GM23338 (cell line): ENCODE measurements at regions not wholly inside any gene's neighbourhood (a gene's known extent, or its start where the extent isn't known, plus 50 kb on each side); places are given as distances from the start of the nearest gene placed in this dataset.

ENCODE experiments used
- ATAC-seq: fragments of 200-7000 bp; cut with Tn5 transposase; 3 replicates; pipeline ENCODE4 v1.9.1; 2020
- DNase-seq: peaks from one replicate; pipeline ENCODE4 v3.0.0-alpha.2; 2015; ENCODE audit warnings: low spot score
- H2AFZ ChIP-seq: fragments of 200-600 bp; sonication (generic); 2 replicates; pipeline ENCODE4 v1.8.0; 2016; ENCODE audit warnings: antibody characterized with exemption, mild to moderate bottlenecking, moderate library complexity
- H3F3A ChIP-seq: fragments of 200-600 bp; sonication (generic); replicated peaks from 2 replicates; pipeline ENCODE4 v1.8.0; 2017; ENCODE audit warnings: antibody characterized with exemption, mixed run types, low read depth
- H3K27ac ChIP-seq: fragments of 200-600 bp; sonication (generic); 2 replicates; pipeline ENCODE4 v1.6.1; 2016; ENCODE audit warnings: low read depth
- H3K27me3 ChIP-seq: fragments of 200-600 bp; sonication (generic); 2 replicates; pipeline ENCODE4 v1.8.0; 2016; ENCODE audit warnings: mild to moderate bottlenecking, mixed run types, moderate library complexity; ENCODE audit not compliant: insufficient read depth
- H3K36me3 ChIP-seq: fragments of 200-600 bp; sonication (generic); 2 replicates; pipeline ENCODE4 v1.8.0; 2016; ENCODE audit warnings: mild to moderate bottlenecking; ENCODE audit not compliant: insufficient read depth
- H3K4me1 ChIP-seq: fragments of 200-600 bp; sonication (generic); 2 replicates; pipeline ENCODE4 v1.8.0; 2016; ENCODE audit warnings: mild to moderate bottlenecking, moderate library complexity; ENCODE audit not compliant: insufficient read depth
- H3K4me2 ChIP-seq: fragments of 200-600 bp; sonication (generic); 2 replicates; pipeline ENCODE4 v1.7.1; 2017; ENCODE audit warnings: mixed run types
- H3K4me3 ChIP-seq: fragments of 200-600 bp; sonication (generic); 2 replicates; pipeline ENCODE4 v1.6.1; 2016; ENCODE audit warnings: mixed run types
- H3K79me2 ChIP-seq: fragments of 200-600 bp; sonication (generic); replicated peaks from 2 replicates; pipeline ENCODE4 v1.8.0; 2017; ENCODE audit warnings: mild to moderate bottlenecking; ENCODE audit not compliant: insufficient read depth
- H3K9me2 ChIP-seq: fragments of 200-600 bp; sonication (generic); 2 replicates; pipeline ENCODE4 v1.8.0; 2017; ENCODE audit not compliant: insufficient read depth
- H4K20me1 ChIP-seq: fragments of 200-600 bp; sonication (generic); replicated peaks from 2 replicates; pipeline ENCODE4 v1.8.0; 2017; ENCODE audit warnings: mild to moderate bottlenecking; ENCODE audit not compliant: insufficient read depth
- H3K27ac Mint-ChIP-seq: 2 replicates; pipeline ENCODE4 v1.8.0; 2020; ENCODE audit warnings: inconsistent platforms, mild to moderate bottlenecking, moderate library complexity, mixed read lengths
- H3K27me3 Mint-ChIP-seq: 3 replicates; pipeline ENCODE4 v1.8.0; 2022; ENCODE audit warnings: low read depth, mild to moderate bottlenecking, moderate library complexity, mixed read lengths, inconsistent platforms; ENCODE audit not compliant: insufficient read depth, poor library complexity
- H3K36me3 Mint-ChIP-seq: 3 replicates; pipeline ENCODE4 v1.8.0; 2021; ENCODE audit warnings: low read depth, mild to moderate bottlenecking, inconsistent platforms, moderate library complexity, mixed read lengths
- H3K4me1 Mint-ChIP-seq: 3 replicates; pipeline ENCODE4 v1.8.0; 2020; ENCODE audit warnings: mild to moderate bottlenecking, inconsistent platforms, mixed read lengths
- H3K4me3 Mint-ChIP-seq: 3 replicates; pipeline ENCODE4 v1.8.0; 2021; ENCODE audit warnings: moderate library complexity, mild to moderate bottlenecking, inconsistent platforms, mixed read lengths
- H3K9me3 Mint-ChIP-seq: 3 replicates; pipeline ENCODE4 v1.8.0; 2020; ENCODE audit warnings: moderate library complexity, mild to moderate bottlenecking, inconsistent platforms, mixed read lengths
- CREB1 ChIP-seq: fragments of 250-450 bp; sonication (Bioruptor Pico); IDR thresholded peaks from 2 replicates; pipeline ENCODE4 v1.5.0; 2020; ENCODE audit warnings: low read depth, mild to moderate bottlenecking, moderate library complexity
- EZH2 ChIP-seq: fragments of 200-600 bp; sonication (generic); IDR thresholded peaks from one replicate; pipeline ENCODE4 v1.8.0; 2017; ENCODE audit warnings: antibody characterized with exemption, mild to moderate bottlenecking, low read depth; ENCODE audit not compliant: unreplicated experiment
- EZH2phosphoT487 ChIP-seq: fragments of 200-600 bp; sonication (generic); IDR thresholded peaks from one replicate; pipeline ENCODE4 v1.8.1; 2018; ENCODE audit warnings: antibody characterized with exemption; ENCODE audit not compliant: unreplicated experiment
- JUNB ChIP-seq: IDR thresholded peaks from one replicate; pipeline ENCODE4 v1.6.1; 2016; ENCODE audit warnings: antibody characterized with exemption; ENCODE audit not compliant: unreplicated experiment
- NANOG ChIP-seq: IDR thresholded peaks from 2 replicates; pipeline ENCODE4 v1.6.1; 2016; ENCODE audit warnings: antibody characterized with exemption, borderline replicate concordance
- POLR2AphosphoS5 ChIP-seq: IDR thresholded peaks from 2 replicates; pipeline ENCODE4 v1.6.1; 2016; ENCODE audit warnings: antibody characterized with exemption, low read depth
- STAT1 ChIP-seq: IDR thresholded peaks from one replicate; pipeline ENCODE4 v1.6.1; 2016; ENCODE audit warnings: antibody characterized with exemption; ENCODE audit not compliant: unreplicated experiment
- ZNF114 ChIP-seq: fragments of 250-450 bp; sonication (Bioruptor Pico); IDR thresholded peaks from 2 replicates; pipeline ENCODE4 v1.5.0; 2020; ENCODE audit warnings: mild to moderate bottlenecking, moderate library complexity
- ZNF331 ChIP-seq: fragments of 250-450 bp; sonication (Bioruptor Pico); IDR thresholded peaks from 2 replicates; pipeline ENCODE4 v1.5.0; 2020; ENCODE audit warnings: low read depth, mild to moderate bottlenecking, moderate library complexity
- TF ChIP-seq, protein P1 (sequence below), 2 experiments: fragments of 200-600 bp in 1 of 2; sonication (generic) in 1 of 2; conservative IDR thresholded peaks; 2 replicates each; pipeline versions ENCODE4 v1.5.1 to v1.6.1; 2016 to 2017; ENCODE audit warnings: antibody characterized with exemption in 2 of 2, low read depth in 2 of 2, mild to moderate bottlenecking in 2 of 2, moderate library complexity in 1 of 2
- TF ChIP-seq, protein P2 (sequence below): IDR thresholded peaks from 2 replicates; pipeline ENCODE4 v1.6.1; 2016; ENCODE audit warnings: antibody characterized with exemption
- TF ChIP-seq, protein P3 (sequence below): IDR thresholded peaks from one replicate; pipeline ENCODE4 v1.6.1; 2018; ENCODE audit warnings: antibody characterized with exemption; ENCODE audit not compliant: unreplicated experiment
- TF ChIP-seq, protein P4 (sequence below): fragments of 250-450 bp; sonication (Bioruptor Pico); IDR thresholded peaks from 2 replicates; pipeline ENCODE4 v1.5.0; 2020; ENCODE audit warnings: mild to moderate bottlenecking, moderate library complexity

DNA sequence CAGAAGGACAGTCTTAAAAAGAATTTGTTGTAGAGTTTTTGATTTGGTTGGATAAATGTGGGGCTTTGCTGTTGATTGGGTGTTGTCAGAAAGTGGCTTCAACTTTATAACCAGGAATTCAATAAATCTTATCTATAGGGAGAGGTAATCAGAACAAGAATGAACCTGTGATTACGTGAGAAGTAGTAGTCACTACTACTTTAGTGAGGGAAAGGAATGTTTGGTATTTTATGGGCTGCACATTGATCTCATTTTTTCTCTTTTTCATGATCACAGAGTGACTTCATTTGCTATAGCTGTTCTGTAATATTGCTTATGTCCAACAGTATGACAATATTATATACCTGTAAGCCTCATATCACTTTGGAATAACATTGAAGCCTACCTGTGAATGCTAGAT, 485.2 kb upstream of the BCHE start:
- H3K27me3 Mint-ChIP-seq: no peaks in the 10 kb centered on the region
- H3K9me3 Mint-ChIP-seq: no peaks in the 10 kb centered on the region
- no peaks in the 10 kb centered on the region for H3K4me1 Mint-ChIP-seq

More for the DNA sequence above, 485.2 kb upstream of the BCHE start:
- Mint-ChIP-seq H3K4me3 (no peak overlapping the region), H3K36me3 (no peaks in the 10 kb centered on the region), H3K27ac (no peak overlapping the region)
- Histone ChIP-seq H3K79me2 (no peaks in the 10 kb centered on the region), H4K20me1 (no peaks in the 10 kb centered on the region), H3K4me2 (no peak overlapping the region), H3K4me3 (no peak overlapping the region), H2AFZ (no peak overlapping the region), H3K27me3 (no peaks in the 10 kb centered on the region), H3F3A (no peaks in the 10 kb centered on the region), H3K27ac (no peak overlapping the region), H3K36me3 (no peaks in the 10 kb centered on the region), H3K4me1 (no peaks in the 10 kb centered on the region), H3K9me2 (no peaks in the 10 kb centered on the region)
- DNase-seq (no peak), ATAC-seq (no peak)
- no peak for TF ChIP-seq EZH2
- TF ChIP-seq NANOG: no peak
- TF ChIP-seq POLR2AphosphoS5: no peak
- TF ChIP-seq, protein P1, sequence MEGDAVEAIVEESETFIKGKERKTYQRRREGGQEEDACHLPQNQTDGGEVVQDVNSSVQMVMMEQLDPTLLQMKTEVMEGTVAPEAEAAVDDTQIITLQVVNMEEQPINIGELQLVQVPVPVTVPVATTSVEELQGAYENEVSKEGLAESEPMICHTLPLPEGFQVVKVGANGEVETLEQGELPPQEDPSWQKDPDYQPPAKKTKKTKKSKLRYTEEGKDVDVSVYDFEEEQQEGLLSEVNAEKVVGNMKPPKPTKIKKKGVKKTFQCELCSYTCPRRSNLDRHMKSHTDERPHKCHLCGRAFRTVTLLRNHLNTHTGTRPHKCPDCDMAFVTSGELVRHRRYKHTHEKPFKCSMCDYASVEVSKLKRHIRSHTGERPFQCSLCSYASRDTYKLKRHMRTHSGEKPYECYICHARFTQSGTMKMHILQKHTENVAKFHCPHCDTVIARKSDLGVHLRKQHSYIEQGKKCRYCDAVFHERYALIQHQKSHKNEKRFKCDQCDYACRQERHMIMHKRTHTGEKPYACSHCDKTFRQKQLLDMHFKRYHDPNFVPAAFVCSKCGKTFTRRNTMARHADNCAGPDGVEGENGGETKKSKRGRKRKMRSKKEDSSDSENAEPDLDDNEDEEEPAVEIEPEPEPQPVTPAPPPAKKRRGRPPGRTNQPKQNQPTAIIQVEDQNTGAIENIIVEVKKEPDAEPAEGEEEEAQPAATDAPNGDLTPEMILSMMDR (conservative IDR thresholded peaks at IDR 0.05; ENCODE audit: low read depth in 2 of 2): no peak
- no peak for TF ChIP-seq STAT1
- TF ChIP-seq EZH2phosphoT487: no peak
- no peak for TF ChIP-seq JUNB
- no peak for TF ChIP-seq CREB1 (CRISPR knock-in tag)
- TF ChIP-seq, protein P2, sequence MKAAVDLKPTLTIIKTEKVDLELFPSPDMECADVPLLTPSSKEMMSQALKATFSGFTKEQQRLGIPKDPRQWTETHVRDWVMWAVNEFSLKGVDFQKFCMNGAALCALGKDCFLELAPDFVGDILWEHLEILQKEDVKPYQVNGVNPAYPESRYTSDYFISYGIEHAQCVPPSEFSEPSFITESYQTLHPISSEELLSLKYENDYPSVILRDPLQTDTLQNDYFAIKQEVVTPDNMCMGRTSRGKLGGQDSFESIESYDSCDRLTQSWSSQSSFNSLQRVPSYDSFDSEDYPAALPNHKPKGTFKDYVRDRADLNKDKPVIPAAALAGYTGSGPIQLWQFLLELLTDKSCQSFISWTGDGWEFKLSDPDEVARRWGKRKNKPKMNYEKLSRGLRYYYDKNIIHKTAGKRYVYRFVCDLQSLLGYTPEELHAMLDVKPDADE: no peak
- TF ChIP-seq, protein P3, sequence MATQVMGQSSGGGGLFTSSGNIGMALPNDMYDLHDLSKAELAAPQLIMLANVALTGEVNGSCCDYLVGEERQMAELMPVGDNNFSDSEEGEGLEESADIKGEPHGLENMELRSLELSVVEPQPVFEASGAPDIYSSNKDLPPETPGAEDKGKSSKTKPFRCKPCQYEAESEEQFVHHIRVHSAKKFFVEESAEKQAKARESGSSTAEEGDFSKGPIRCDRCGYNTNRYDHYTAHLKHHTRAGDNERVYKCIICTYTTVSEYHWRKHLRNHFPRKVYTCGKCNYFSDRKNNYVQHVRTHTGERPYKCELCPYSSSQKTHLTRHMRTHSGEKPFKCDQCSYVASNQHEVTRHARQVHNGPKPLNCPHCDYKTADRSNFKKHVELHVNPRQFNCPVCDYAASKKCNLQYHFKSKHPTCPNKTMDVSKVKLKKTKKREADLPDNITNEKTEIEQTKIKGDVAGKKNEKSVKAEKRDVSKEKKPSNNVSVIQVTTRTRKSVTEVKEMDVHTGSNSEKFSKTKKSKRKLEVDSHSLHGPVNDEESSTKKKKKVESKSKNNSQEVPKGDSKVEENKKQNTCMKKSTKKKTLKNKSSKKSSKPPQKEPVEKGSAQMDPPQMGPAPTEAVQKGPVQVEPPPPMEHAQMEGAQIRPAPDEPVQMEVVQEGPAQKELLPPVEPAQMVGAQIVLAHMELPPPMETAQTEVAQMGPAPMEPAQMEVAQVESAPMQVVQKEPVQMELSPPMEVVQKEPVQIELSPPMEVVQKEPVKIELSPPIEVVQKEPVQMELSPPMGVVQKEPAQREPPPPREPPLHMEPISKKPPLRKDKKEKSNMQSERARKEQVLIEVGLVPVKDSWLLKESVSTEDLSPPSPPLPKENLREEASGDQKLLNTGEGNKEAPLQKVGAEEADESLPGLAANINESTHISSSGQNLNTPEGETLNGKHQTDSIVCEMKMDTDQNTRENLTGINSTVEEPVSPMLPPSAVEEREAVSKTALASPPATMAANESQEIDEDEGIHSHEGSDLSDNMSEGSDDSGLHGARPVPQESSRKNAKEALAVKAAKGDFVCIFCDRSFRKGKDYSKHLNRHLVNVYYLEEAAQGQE: no peak
- no peak for TF ChIP-seq ZNF331 (CRISPR knock-in tag)
- no peak for TF ChIP-seq ZNF114
- TF ChIP-seq, protein P4, sequence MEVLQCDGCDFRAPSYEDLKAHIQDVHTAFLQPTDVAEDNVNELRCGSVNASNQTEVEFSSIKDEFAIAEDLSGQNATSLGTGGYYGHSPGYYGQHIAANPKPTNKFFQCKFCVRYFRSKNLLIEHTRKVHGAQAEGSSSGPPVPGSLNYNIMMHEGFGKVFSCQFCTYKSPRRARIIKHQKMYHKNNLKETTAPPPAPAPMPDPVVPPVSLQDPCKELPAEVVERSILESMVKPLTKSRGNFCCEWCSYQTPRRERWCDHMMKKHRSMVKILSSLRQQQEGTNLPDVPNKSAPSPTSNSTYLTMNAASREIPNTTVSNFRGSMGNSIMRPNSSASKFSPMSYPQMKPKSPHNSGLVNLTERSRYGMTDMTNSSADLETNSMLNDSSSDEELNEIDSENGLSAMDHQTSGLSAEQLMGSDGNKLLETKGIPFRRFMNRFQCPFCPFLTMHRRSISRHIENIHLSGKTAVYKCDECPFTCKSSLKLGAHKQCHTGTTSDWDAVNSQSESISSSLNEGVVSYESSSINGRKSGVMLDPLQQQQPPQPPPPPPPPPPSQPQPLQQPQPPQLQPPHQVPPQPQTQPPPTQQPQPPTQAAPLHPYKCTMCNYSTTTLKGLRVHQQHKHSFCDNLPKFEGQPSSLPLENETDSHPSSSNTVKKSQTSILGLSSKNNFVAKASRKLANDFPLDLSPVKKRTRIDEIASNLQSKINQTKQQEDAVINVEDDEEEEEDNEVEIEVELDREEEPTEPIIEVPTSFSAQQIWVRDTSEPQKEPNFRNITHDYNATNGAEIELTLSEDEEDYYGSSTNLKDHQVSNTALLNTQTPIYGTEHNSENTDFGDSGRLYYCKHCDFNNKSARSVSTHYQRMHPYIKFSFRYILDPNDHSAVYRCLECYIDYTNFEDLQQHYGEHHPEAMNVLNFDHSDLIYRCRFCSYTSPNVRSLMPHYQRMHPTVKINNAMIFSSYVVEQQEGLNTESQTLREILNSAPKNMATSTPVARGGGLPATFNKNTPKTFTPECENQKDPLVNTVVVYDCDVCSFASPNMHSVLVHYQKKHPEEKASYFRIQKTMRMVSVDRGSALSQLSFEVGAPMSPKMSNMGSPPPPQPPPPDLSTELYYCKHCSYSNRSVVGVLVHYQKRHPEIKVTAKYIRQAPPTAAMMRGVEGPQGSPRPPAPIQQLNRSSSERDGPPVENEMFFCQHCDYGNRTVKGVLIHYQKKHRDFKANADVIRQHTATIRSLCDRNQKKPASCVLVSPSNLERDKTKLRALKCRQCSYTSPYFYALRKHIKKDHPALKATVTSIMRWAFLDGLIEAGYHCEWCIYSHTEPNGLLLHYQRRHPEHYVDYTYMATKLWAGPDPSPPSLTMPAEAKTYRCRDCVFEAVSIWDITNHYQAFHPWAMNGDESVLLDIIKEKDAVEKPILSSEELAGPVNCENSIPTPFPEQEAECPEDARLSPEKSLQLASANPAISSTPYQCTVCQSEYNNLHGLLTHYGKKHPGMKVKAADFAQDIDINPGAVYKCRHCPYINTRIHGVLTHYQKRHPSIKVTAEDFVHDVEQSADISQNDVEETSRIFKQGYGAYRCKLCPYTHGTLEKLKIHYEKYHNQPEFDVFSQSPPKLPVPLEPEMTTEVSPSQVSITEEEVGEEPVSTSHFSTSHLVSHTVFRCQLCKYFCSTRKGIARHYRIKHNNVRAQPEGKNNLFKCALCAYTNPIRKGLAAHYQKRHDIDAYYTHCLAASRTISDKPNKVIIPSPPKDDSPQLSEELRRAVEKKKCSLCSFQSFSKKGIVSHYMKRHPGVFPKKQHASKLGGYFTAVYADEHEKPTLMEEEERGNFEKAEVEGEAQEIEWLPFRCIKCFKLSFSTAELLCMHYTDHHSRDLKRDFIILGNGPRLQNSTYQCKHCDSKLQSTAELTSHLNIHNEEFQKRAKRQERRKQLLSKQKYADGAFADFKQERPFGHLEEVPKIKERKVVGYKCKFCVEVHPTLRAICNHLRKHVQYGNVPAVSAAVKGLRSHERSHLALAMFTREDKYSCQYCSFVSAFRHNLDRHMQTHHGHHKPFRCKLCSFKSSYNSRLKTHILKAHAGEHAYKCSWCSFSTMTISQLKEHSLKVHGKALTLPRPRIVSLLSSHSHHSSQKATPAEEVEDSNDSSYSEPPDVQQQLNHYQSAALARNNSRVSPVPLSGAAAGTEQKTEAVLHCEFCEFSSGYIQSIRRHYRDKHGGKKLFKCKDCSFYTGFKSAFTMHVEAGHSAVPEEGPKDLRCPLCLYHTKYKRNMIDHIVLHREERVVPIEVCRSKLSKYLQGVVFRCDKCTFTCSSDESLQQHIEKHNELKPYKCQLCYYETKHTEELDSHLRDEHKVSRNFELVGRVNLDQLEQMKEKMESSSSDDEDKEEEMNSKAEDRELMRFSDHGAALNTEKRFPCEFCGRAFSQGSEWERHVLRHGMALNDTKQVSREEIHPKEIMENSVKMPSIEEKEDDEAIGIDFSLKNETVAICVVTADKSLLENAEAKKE (CRISPR knock-in tag): no peak
